ENCODE measurements at regions not wholly inside any gene's neighbourhood (a gene's known extent, or its start where the extent isn't known, plus 50 kb on each side); places are given as distances from the start of the nearest gene placed in this dataset.

- no peak for DNase-seq
Measured at GRCh38 chr20:19929481-19930145, 87.5 kb upstream of the NAA20 start.

- DNase-seq: no peak
Measured at GRCh38 chr20:19930426-19930825, 86.7 kb upstream of the NAA20 start.

- DNase-seq: no peak
Measured at GRCh38 chr20:19932170-19932667, 84.9 kb upstream of the NAA20 start.

GRCh38 chr20:19934792-19935491 lies 82.2 kb upstream of the NAA20 start:
- DNase-seq: peak; percentile 23

GRCh38 chr20:19935842-19936241 lies 81.3 kb upstream of the NAA20 start:
- DNase-seq: no peak

GRCh38 chr20:19936466-19937200 lies 80.5 kb upstream of the NAA20 start:
- DNase-seq: no peak

GRCh38 chr20:19937218-19937617 lies 79.9 kb upstream of the NAA20 start:
- peak; percentile 17 for DNase-seq

GRCh38 chr20:19937651-19938420 lies 79.3 kb upstream of the NAA20 start:
- peak; percentile 24 for DNase-seq

GRCh38 chr20:19938421-19939090 lies 78.6 kb upstream of the NAA20 start:
- no peak for DNase-seq

- DNase-seq: no peak
Measured at GRCh38 chr20:19940988-19941460, 76.1 kb upstream of the NAA20 start.

- DNase-seq: no peak
Measured at GRCh38 chr20:19942611-19943010, 74.6 kb upstream of the NAA20 start.

- no peak for DNase-seq
Measured at GRCh38 chr20:19943061-19943521, 74.1 kb upstream of the NAA20 start.

- DNase-seq: no peak
Measured at GRCh38 chr20:19944772-19945459, 72.2 kb upstream of the NAA20 start.

- DNase-seq: no peak
Measured at GRCh38 chr20:19945732-19946670, 71.2 kb upstream of the NAA20 start.

GRCh38 chr20:19947611-19948264 lies 69.4 kb upstream of the NAA20 start:
- DNase-seq: no peak

- no peak for DNase-seq
Measured at GRCh38 chr20:19949195-19949867, 67.8 kb upstream of the NAA20 start.

- DNase-seq: no peak
Measured at GRCh38 chr20:19950042-19950441, 67.1 kb upstream of the NAA20 start.

- DNase-seq: no peak
Measured at GRCh38 chr20:19952392-19952791, 64.8 kb upstream of the NAA20 start.

- DNase-seq: no peak
Measured at GRCh38 chr20:19953606-19954005, 63.6 kb upstream of the NAA20 start.

All from CD4-positive, alpha-beta T cell treated with Interleukin-12 subunit alpha and Interleukin-12 subunit beta, for 1 hour (primary cell).